ENCODE measurements at regions not wholly inside any gene's neighbourhood (a gene's known extent, or its start where the extent isn't known, plus 50 kb on each side); places are given as distances from the start of the nearest gene placed in this dataset.
"Not testable (repeated sequence)": the region's sequence is repeated elsewhere in the genome, so short reads cannot be mapped to it uniquely, and the experiment has no call there.

GRCh38 chr6:120775698-120776097 is 558.6 kb downstream of the TBC1D32 start:
- no peak for TF ChIP-seq POLR2A (IDR thresholded peaks at IDR 0.05)
- TF ChIP-seq CTCF (IDR thresholded peaks at IDR 0.05): no peak
- no peaks in the 10 kb centered on the region for H3K9me3 ChIP-seq
- H3K4me1 ChIP-seq: no peaks in the 10 kb centered on the region
- DNase-seq: no peak
- H3K36me3 ChIP-seq: no peaks in the 10 kb centered on the region
- no peak overlapping the region for H3K4me3 ChIP-seq
- H3K27ac ChIP-seq: no peak overlapping the region
- no peaks in the 10 kb centered on the region for H3K27me3 ChIP-seq

- no peak for DNase-seq
- Histone ChIP-seq H3K27me3 (no peaks in the 10 kb centered on the region), H3K9me3 (no peaks in the 10 kb centered on the region), H3K27ac (no peak overlapping the region), H3K36me3 (no peaks in the 10 kb centered on the region), H3K4me3 (no peak overlapping the region), H3K4me1 (no peaks in the 10 kb centered on the region)
- TF ChIP-seq CTCF (IDR thresholded peaks at IDR 0.05) (no peak), POLR2A (IDR thresholded peaks at IDR 0.05) (no peak)
Observed at GRCh38 chr6:120774275-120774674, 560.0 kb downstream of the TBC1D32 start.

GRCh38 chr6:120771019-120771418 is 563.3 kb downstream of the TBC1D32 start:
- Histone ChIP-seq H3K9me3 (no peaks in the 10 kb centered on the region), H3K4me1 (no peaks in the 10 kb centered on the region), H3K4me3 (no peak overlapping the region), H3K27me3 (no peaks in the 10 kb centered on the region), H3K36me3 (no peaks in the 10 kb centered on the region), H3K27ac (no peak overlapping the region)
- no peak for DNase-seq
- TF ChIP-seq CTCF (IDR thresholded peaks at IDR 0.05): no peak
- no peak for TF ChIP-seq POLR2A (IDR thresholded peaks at IDR 0.05)

GRCh38 chr6:120764312-120764711 is 570.0 kb downstream of the TBC1D32 start:
- no peak for TF ChIP-seq CTCF (IDR thresholded peaks at IDR 0.05)
- no peaks in the 10 kb centered on the region for H3K9me3 ChIP-seq
- H3K4me1 ChIP-seq: no peaks in the 10 kb centered on the region
- H3K27ac ChIP-seq: no peak overlapping the region
- H3K4me3 ChIP-seq: no peak overlapping the region
- H3K36me3 ChIP-seq: no peaks in the 10 kb centered on the region
- H3K27me3 ChIP-seq: no peaks in the 10 kb centered on the region
- DNase-seq: no peak

- DNase-seq: no peak
- Histone ChIP-seq H3K36me3 (no peaks in the 10 kb centered on the region), H3K4me3 (no peak overlapping the region), H3K27me3 (no peaks in the 10 kb centered on the region), H3K27ac (no peak overlapping the region), H3K4me1 (no peaks in the 10 kb centered on the region), H3K9me3 (no peaks in the 10 kb centered on the region)
- TF ChIP-seq CTCF (IDR thresholded peaks at IDR 0.05) (no peak), POLR2A (IDR thresholded peaks at IDR 0.05) (no peak)
Observed at GRCh38 chr6:120759570-120759969, 574.7 kb downstream of the TBC1D32 start.

GRCh38 chr6:120748574-120748973 is 585.7 kb downstream of the TBC1D32 start:
- H3K27me3 ChIP-seq, DNase-seq, H3K4me3 ChIP-seq: not testable (repeated sequence)

More at GRCh38 chr6:120748574-120748973, 585.7 kb downstream of the TBC1D32 start:
- not testable (repeated sequence) for H3K36me3 ChIP-seq, H3K27ac ChIP-seq, H3K9me3 ChIP-seq, H3K4me1 ChIP-seq

Data from Peyer's patch (tissue), 4 donors.